KOPT-K1 (cell line): ENCODE measurements at regions not wholly inside any gene's neighbourhood (a gene's known extent, or its start where the extent isn't known, plus 50 kb on each side); places are given as distances from the start of the nearest gene placed in this dataset.

Experiments
- H3K27ac ChIP-seq: fragments of 200-600 bp; sonication (generic); 2 replicates; pipeline ENCODE4 v1.5.1; 2016; ENCODE audit warnings: antibody characterized with exemption, mild to moderate bottlenecking, low read depth, low read length; ENCODE audit not compliant: poor library complexity, severe bottlenecking
- H3K36me3 ChIP-seq: fragments of 200-600 bp; sonication (generic); 2 replicates; pipeline ENCODE4 v1.5.1; 2017; ENCODE audit warnings: antibody characterized with exemption, mild to moderate bottlenecking, low read length, moderate library complexity; ENCODE audit not compliant: insufficient read depth
- H3K9me3 ChIP-seq: fragments of 200-600 bp; sonication (generic); 2 replicates; pipeline ENCODE4 v1.5.1; 2017; ENCODE audit warnings: antibody characterized with exemption, low read length, mild to moderate bottlenecking; ENCODE audit not compliant: insufficient read depth, poor library complexity, severe bottlenecking

GRCh38 chr2:54406031-54406430 is 50.1 kb upstream of the SPTBN1 start:
- H3K27ac ChIP-seq: no peak overlapping the region
- no peaks in the 10 kb centered on the region for H3K9me3 ChIP-seq
- H3K36me3 ChIP-seq: no peaks in the 10 kb centered on the region
